Esophagus muscularis mucosa (tissue), 4 donors: ENCODE measurements at regions not wholly inside any gene's neighbourhood (a gene's known extent, or its start where the extent isn't known, plus 50 kb on each side); places are given as distances from the start of the nearest gene placed in this dataset.

Experiments used
- DNase-seq: peaks from one replicate; pipeline ENCODE4 v3.0.0-alpha.2; 2017; ENCODE audit errors: extremely low spot score
- H3K27ac ChIP-seq, 4 donors: fragments of 200-600 bp; sonication (generic); replicated peaks in 1 of 4; 1 replicate in 3 of 4; 2 replicates in 1 of 4; pipeline ENCODE4 v1.5.1; 2016 to 2019; ENCODE audit warnings: mild to moderate bottlenecking in 1 of 4
- H3K27me3 ChIP-seq, 4 donors: fragments of 200-600 bp; sonication (generic); one replicate each; pipeline versions ENCODE4 v1.5.1 to v1.6.0; 2016 to 2019
- H3K36me3 ChIP-seq, 4 donors: fragments of 200-600 bp; sonication (generic); one replicate each; pipeline ENCODE4 v1.5.1; 2016 to 2019
- H3K4me1 ChIP-seq, 4 donors: fragments of 200-600 bp; sonication (generic); one replicate each; pipeline ENCODE4 v1.5.1; 2016 to 2019
- H3K4me3 ChIP-seq, 4 donors: fragments of 200-600 bp; sonication (generic); 1 replicate in 2 of 4; 2 replicates in 2 of 4; pipeline ENCODE4 v1.5.1; 2016 to 2019; ENCODE audit warnings: mild to moderate bottlenecking in 4 of 4, moderate library complexity in 1 of 4
- H3K9me3 ChIP-seq, 4 donors: fragments of 200-600 bp; sonication (generic); 1 replicate in 3 of 4; 2 replicates in 1 of 4; pipeline ENCODE4 v1.5.1; 2016 to 2019
- EP300 ChIP-seq: sonication (generic); formaldehyde crosslinking; IDR thresholded peaks from one replicate; pipeline ENCODE4 v1.6.1; 2017; ENCODE audit warnings: antibody characterized with exemption
- POLR2A ChIP-seq: fragments of 450-650 bp; IDR thresholded peaks from one replicate; pipeline ENCODE4 v1.6.1; 2017; ENCODE audit warnings: antibody characterized with exemption, moderate library complexity, mild to moderate bottlenecking, low read depth
- POLR2AphosphoS5 ChIP-seq, 2 donors: sonication (generic); formaldehyde crosslinking; IDR thresholded peaks; one replicate each; pipeline ENCODE4 v1.6.1; 2017; ENCODE audit warnings: antibody characterized with exemption in 2 of 2
- WGBS: methylation state at CpG from one replicate; pipeline ENCODE4 v1.1.5; 2018; 5-methylcytosine and 5-hydroxymethylcytosine counted together
- intact Hi-C: fragments of 100-400 bp; cut with DNase I; formaldehyde crosslinking; loops from one replicate; pipeline ENCODE4 v1.15.1; 2023
- TF ChIP-seq, protein P1 (sequence below), 3 experiments: fragments of 200-600 bp in 2 of 3; fragments of 450-650 bp in 1 of 3; sonication (generic) in 2 of 3; IDR thresholded peaks; one replicate each; pipeline ENCODE4 v1.5.1; 2017 to 2019; ENCODE audit warnings: antibody characterized with exemption in 3 of 3, mild to moderate bottlenecking in 2 of 3, moderate library complexity in 1 of 3

DNA sequence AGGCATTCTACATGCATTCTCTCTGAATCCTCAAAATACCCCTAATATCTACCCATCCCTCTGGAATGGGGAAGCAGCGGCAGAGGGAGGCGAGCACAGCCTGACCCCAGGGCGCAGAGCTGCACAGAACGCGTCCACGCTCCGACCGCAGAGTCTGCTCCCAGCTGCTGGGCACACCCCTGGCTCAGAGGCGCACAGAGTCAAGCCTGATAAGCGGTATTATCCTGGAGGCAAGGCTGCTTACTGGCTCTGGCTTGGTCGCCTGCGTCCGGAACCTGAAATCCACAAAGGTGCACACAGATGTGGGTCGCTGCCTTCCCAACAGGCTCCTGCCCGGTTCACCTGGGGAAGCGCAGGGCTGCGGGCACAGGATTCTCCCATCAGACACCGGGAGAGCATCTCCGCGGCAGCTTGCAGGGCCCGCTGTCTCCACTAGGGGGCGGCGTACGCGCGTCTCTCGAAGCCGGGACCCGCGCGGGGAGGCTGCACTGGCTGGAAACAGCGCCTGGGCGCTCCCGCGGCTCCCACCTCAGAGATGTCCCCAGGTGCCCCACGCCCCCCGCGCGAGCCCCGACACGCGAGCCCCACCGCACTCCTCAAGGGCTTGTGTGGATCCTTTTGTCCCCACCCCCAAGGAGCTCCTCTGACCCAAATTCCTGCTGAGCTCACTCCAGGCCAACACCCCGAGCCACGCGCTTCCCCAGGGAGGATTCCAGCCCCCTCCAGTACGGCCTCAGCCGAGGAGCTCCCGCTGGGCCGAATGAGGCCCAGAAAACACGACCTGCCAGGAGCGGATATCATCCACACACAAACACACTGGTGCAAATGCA is 120.1 kb upstream of the FZD10 start:
- TF ChIP-seq, protein P1, sequence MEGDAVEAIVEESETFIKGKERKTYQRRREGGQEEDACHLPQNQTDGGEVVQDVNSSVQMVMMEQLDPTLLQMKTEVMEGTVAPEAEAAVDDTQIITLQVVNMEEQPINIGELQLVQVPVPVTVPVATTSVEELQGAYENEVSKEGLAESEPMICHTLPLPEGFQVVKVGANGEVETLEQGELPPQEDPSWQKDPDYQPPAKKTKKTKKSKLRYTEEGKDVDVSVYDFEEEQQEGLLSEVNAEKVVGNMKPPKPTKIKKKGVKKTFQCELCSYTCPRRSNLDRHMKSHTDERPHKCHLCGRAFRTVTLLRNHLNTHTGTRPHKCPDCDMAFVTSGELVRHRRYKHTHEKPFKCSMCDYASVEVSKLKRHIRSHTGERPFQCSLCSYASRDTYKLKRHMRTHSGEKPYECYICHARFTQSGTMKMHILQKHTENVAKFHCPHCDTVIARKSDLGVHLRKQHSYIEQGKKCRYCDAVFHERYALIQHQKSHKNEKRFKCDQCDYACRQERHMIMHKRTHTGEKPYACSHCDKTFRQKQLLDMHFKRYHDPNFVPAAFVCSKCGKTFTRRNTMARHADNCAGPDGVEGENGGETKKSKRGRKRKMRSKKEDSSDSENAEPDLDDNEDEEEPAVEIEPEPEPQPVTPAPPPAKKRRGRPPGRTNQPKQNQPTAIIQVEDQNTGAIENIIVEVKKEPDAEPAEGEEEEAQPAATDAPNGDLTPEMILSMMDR (IDR thresholded peaks at IDR 0.05), result peak; percentile 33 to 80 (median 55)
- TF ChIP-seq EP300 (no peak), POLR2A (no peak), POLR2AphosphoS5 (IDR thresholded peaks at IDR 0.05) (no peak)
- Histone ChIP-seq H3K36me3 (no peaks in the 10 kb centered on the region), H3K9me3 (no peaks in the 10 kb centered on the region), H3K27me3 (peaks cover 0 to 95% (median 27%) of the 10 kb centered on the region in 4 donors), H3K4me1 (peaks cover 0 to 5% (median 2%) of the 10 kb centered on the region in 4 donors), H3K27ac (no peak overlapping the region), H3K4me3 (no peak overlapping the region)
- intact Hi-C loops, result no loop called here
- no peak for DNase-seq
- WGBS, result 9% methylated on average over 18 of the region's 52 CpGs

DNA sequence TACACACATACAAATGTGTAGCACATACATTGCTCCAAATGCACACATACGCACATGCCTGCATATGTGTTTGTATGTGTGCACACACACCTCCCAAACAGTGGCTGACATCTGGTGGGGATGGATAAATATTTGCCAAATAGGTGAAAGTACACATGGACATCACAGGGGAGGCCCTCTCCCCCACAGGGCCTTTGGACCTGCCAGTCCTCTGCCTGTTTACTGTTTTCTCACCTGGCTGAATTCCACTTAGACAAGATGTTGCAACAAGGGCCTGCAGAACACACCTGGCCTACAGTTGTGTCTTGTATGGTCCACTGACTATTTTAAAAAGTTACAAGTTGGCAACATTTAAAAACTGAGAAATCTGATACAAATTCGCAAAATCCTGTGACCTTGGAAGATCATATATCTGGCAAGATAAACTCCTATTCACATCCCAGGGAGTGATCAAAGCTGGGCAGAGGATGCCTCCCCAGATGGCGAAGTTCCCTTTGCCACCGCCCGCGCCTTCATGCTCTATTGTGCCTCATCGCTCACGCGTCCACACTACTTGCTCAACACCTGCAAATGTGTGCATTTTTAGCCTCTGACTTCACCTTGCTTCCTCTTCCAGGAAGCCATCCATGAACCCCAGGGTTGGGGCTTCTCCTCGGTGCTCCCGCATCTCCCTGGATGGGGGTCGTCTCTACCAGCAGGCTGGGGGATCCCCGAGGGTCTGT is 118.4 kb upstream of the FZD10 start:
- no peak for DNase-seq
- WGBS, result 69% methylated on average over 13 of the region's 13 CpGs
- peaks cover 0 to 97% (median 27%) of the 10 kb centered on the region in 4 donors for H3K27me3 ChIP-seq
- no peaks in the 10 kb centered on the region for H3K9me3 ChIP-seq
- peaks cover 0 to 5% (median 2%) of the 10 kb centered on the region in 4 donors for H3K4me1 ChIP-seq
- intact Hi-C loops, result no loop called here
- H3K4me3 ChIP-seq, result no peak overlapping the region
- H3K27ac ChIP-seq, result no peak overlapping the region
- no peaks in the 10 kb centered on the region for H3K36me3 ChIP-seq
- TF ChIP-seq, protein P1 (IDR thresholded peaks at IDR 0.05), result no peak
- TF ChIP-seq POLR2AphosphoS5 (IDR thresholded peaks at IDR 0.05), result no peak

DNA sequence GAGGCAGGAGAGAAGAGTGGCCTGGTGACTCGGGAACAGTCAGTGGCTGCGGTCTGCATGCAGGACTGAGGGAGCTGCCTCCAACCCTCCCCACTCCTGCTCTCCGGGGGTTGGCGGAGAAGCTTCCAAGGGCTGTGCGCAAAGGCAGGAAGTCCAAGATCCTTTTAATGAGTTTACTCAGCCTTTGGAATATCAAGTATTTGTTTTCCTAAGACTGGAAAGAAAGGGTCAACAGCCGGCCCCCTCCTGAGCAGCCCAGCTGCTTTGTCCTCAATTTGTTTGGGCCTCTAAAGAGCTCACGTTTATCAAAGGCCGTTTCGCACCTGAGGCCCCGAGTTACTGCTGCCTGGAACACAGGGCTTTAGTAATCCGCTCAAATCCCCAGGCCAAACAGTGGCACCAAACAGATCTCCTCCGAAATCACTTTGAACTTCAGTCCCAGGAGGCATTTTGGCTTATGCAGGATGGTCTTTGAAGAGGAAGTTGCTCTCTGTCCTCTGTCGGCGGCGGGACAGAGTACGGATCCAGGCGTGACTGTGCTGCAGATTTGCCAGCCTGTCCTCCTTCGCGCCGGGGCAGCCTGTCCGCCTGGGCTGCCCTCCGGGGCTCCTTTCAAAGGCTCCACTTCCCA is 117.2 kb upstream of the FZD10 start:
- Histone ChIP-seq H3K27me3 (peaks cover 0 to 92% (median 27%) of the 10 kb centered on the region in 4 donors), H3K4me1 (peaks cover 0 to 5% (median 2%) of the 10 kb centered on the region in 4 donors), H3K9me3 (no peaks in the 10 kb centered on the region), H3K4me3 (no peak overlapping the region), H3K36me3 (no peaks in the 10 kb centered on the region), H3K27ac (no peak overlapping the region)
- intact Hi-C loops, result loop anchor here (5.0 kb wide), 1 partner anchor 702 kb away; no protein-coding TSS in a partner anchor
- TF ChIP-seq POLR2AphosphoS5 (IDR thresholded peaks at IDR 0.05), result no peak
- no peak for TF ChIP-seq EP300
- TF ChIP-seq, protein P1 (IDR thresholded peaks at IDR 0.05), result no peak
- TF ChIP-seq POLR2A, result no peak
- 23% methylated on average over 22 of the region's 22 CpGs for WGBS
- no peak for DNase-seq

DNA sequence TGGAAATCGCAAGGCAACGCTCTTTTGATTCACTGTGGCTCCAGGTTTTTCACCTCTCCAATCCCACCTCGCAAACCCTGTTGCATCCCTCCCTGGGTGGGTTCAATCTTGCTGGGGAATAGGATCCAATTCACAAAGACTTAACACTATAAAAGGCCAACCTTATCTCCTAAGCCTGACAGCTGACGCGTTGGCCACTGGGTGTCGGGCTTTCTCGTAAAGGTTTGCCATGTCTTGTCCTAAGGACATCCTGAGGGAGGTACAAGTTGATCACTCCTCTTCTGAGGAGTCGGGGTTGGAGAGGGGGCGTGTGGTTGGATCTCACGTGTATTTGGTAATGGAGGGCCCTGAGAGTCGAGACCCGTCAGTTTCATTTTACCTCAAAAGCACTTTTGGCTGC is 112.6 kb upstream of the FZD10 start:
- intact Hi-C loops, result loop anchor here (5.0 kb wide), 1 partner anchor 698 kb away; no protein-coding TSS in a partner anchor
- TF ChIP-seq, protein P1 (IDR thresholded peaks at IDR 0.05), result no peak
- no peak for TF ChIP-seq POLR2A
- TF ChIP-seq EP300, result no peak
- TF ChIP-seq POLR2AphosphoS5 (IDR thresholded peaks at IDR 0.05), result no peak
- H3K27me3 ChIP-seq, result peaks cover 0 to 86% (median 10%) of the 10 kb centered on the region in 4 donors
- H3K4me3 ChIP-seq, result no peak overlapping the region
- H3K27ac ChIP-seq, result no peak overlapping the region
- 79% methylated on average over 12 of the region's 12 CpGs for WGBS
- H3K4me1 ChIP-seq, result no peaks in the 10 kb centered on the region
- no peak for DNase-seq
- H3K9me3 ChIP-seq, result no peaks in the 10 kb centered on the region
- H3K36me3 ChIP-seq, result no peaks in the 10 kb centered on the region
